HEK293 (cell line): ENCODE measurements at regions not wholly inside any gene's neighbourhood (a gene's known extent, or its start where the extent isn't known, plus 50 kb on each side); places are given as distances from the start of the nearest gene placed in this dataset.

Experiments
- CTCF ChIA-PET: fragments of 350-600 bp; formaldehyde crosslinking; extraction: SDS; loops from one replicate; lab custom pipeline; 2021; ENCODE audit warnings: antibody characterized with exemption; lab: Yijun Ruan, JAX
- POLR2A ChIA-PET: fragments of 300-600 bp; formaldehyde crosslinking; extraction: SDS; loops from one replicate; lab custom pipeline; 2020; ENCODE audit warnings: antibody characterized with exemption, inconsistent platforms; lab: Yijun Ruan, JAX
- H3K27ac ChIP-seq: fragments of 200-500 bp; sonication (Bioruptor generic); 2 replicates; pipeline ENCODE4 v1.5.1; 2014; ENCODE audit warnings: low read depth, low read length, control low read depth, inconsistent platforms; ENCODE audit errors: extremely low read depth
- H3K36me3 ChIP-seq, 2 experiments: fragments of 200-500 bp in 1 of 2; sonication (Bioruptor generic) in 1 of 2; 1 replicate in 1 of 2; 2 replicates in 1 of 2; pipeline ENCODE4 v1.5.1; 2014 to 2017; ENCODE audit warnings: inconsistent platforms in 2 of 2, low read length in 2 of 2; ENCODE audit not compliant: control insufficient read depth in 2 of 2, insufficient read depth in 1 of 2
- H3K4me1 ChIP-seq: fragments of 200-500 bp; sonication (Bioruptor generic); 2 replicates; pipeline ENCODE4 v1.5.1; 2014; ENCODE audit warnings: mild to moderate bottlenecking, low read length, inconsistent platforms; ENCODE audit not compliant: control insufficient read depth, insufficient read depth
- H3K4me3 ChIP-seq: 2 replicates; pipeline ENCODE4 v1.5.1; 2011; ENCODE audit warnings: low read depth, mild to moderate bottlenecking, control low read depth, low read length, moderate library complexity
- H3K9me3 ChIP-seq: fragments of 200-500 bp; sonication (Bioruptor generic); 2 replicates; pipeline ENCODE4 v1.5.1; 2014; ENCODE audit warnings: low read depth, low read length, inconsistent platforms; ENCODE audit not compliant: control insufficient read depth, insufficient read depth
- FEZF1 ChIP-seq: fragments of 450-650 bp; formaldehyde crosslinking; IDR thresholded peaks from 2 replicates; pipeline ENCODE4 v1.5.1; 2016; ENCODE audit warnings: missing biosample characterization, missing genetic modification characterization
- GLI2 ChIP-seq: fragments of 450-650 bp; formaldehyde crosslinking; IDR thresholded peaks from 2 replicates; pipeline ENCODE4; 2017; ENCODE audit warnings: missing biosample characterization, missing genetic modification characterization, low read depth, borderline replicate concordance
- GLIS1 ChIP-seq: fragments of 450-650 bp; formaldehyde crosslinking; IDR thresholded peaks from 2 replicates; pipeline ENCODE4 v1.5.1; 2016; ENCODE audit warnings: missing biosample characterization, missing genetic modification characterization
- OSR2 ChIP-seq: fragments of 450-650 bp; formaldehyde crosslinking; IDR thresholded peaks from 2 replicates; pipeline ENCODE4 v1.5.1; 2016; ENCODE audit warnings: missing biosample characterization, missing genetic modification characterization
- PBX3 ChIP-seq: sonication (generic); formaldehyde crosslinking; IDR thresholded peaks from 2 replicates; pipeline ENCODE4 v1.8.1; 2022; ENCODE audit warnings: mild to moderate bottlenecking, moderate library complexity, missing genetic modification reagents
- PRDM10 ChIP-seq: fragments of 450-650 bp; formaldehyde crosslinking; IDR thresholded peaks from 2 replicates; pipeline ENCODE4 v1.5.1; 2016; ENCODE audit warnings: missing biosample characterization, missing genetic modification characterization
- PRDM6 ChIP-seq: fragments of 450-650 bp; formaldehyde crosslinking; IDR thresholded peaks from 2 replicates; pipeline ENCODE4 v1.5.1; 2017; ENCODE audit warnings: missing biosample characterization, missing genetic modification characterization
- ZBTB11 ChIP-seq: fragments of 450-650 bp; formaldehyde crosslinking; conservative IDR thresholded peaks from 2 replicates; pipeline ENCODE4 v1.5.1; 2016; ENCODE audit warnings: low read depth, missing biosample characterization, missing genetic modification characterization
- ZBTB21 ChIP-seq: fragments of 450-650 bp; formaldehyde crosslinking; IDR thresholded peaks from 2 replicates; pipeline ENCODE4 v1.5.1; 2017; ENCODE audit warnings: missing biosample characterization, missing genetic modification characterization
- ZBTB6 ChIP-seq: fragments of 450-650 bp; formaldehyde crosslinking; IDR thresholded peaks from 2 replicates; pipeline ENCODE4 v1.5.1; 2017; ENCODE audit warnings: missing biosample characterization, missing genetic modification characterization
- ZNF121 ChIP-seq: fragments of 450-650 bp; formaldehyde crosslinking; IDR thresholded peaks from 2 replicates; pipeline ENCODE4 v1.5.1; 2016; ENCODE audit warnings: missing biosample characterization, missing genetic modification characterization
- ZNF174 ChIP-seq: fragments of 450-650 bp; formaldehyde crosslinking; IDR thresholded peaks from 2 replicates; pipeline ENCODE4 v1.5.0; 2017; ENCODE audit warnings: missing biosample characterization, mild to moderate bottlenecking, missing genetic modification characterization
- ZNF18 ChIP-seq: fragments of 450-650 bp; formaldehyde crosslinking; IDR thresholded peaks from 2 replicates; pipeline ENCODE4 v1.5.1; 2016; ENCODE audit warnings: missing biosample characterization, missing genetic modification characterization
- ZNF280C ChIP-seq: fragments of 450-650 bp; formaldehyde crosslinking; IDR thresholded peaks from 2 replicates; pipeline ENCODE4 v1.5.1; 2016; ENCODE audit warnings: missing biosample characterization, missing genetic modification characterization
- ZNF341 ChIP-seq: fragments of 450-650 bp; formaldehyde crosslinking; IDR thresholded peaks from 2 replicates; pipeline ENCODE4; 2016; ENCODE audit warnings: low read depth, missing biosample characterization, missing genetic modification characterization
- ZNF391 ChIP-seq: fragments of 450-650 bp; formaldehyde crosslinking; IDR thresholded peaks from 2 replicates; pipeline ENCODE4 v1.5.1; 2016; ENCODE audit warnings: low read depth, missing biosample characterization, missing genetic modification characterization, borderline replicate concordance
- ZNF610 ChIP-seq: fragments of 450-650 bp; formaldehyde crosslinking; IDR thresholded peaks from 2 replicates; pipeline ENCODE4 v1.5.1; 2016; ENCODE audit warnings: missing biosample characterization, missing genetic modification characterization, borderline replicate concordance
- ZNF623 ChIP-seq: fragments of 450-650 bp; formaldehyde crosslinking; IDR thresholded peaks from 2 replicates; pipeline ENCODE4 v1.5.1; 2016; ENCODE audit warnings: missing biosample characterization, missing genetic modification characterization
- ZSCAN30 ChIP-seq: fragments of 450-650 bp; IDR thresholded peaks from 2 replicates; pipeline ENCODE4 v1.5.1; 2018; ENCODE audit warnings: missing biosample characterization, mild to moderate bottlenecking, missing genetic modification characterization, moderate library complexity

- peaks cover 6% of the 10 kb centered on the region; the same call in 1 of the 2 replicates for H3K4me1 ChIP-seq
- TF ChIP-seq FEZF1 (tag by site-specific recombination) (peak; percentile 57), PRDM6 (tag by site-specific recombination) (peak; percentile 23; the same call in 1 of the 2 replicates), OSR2 (peak; percentile 29; the same call in 1 of the 2 replicates), ZNF623 (tag by site-specific recombination) (no peak), ZNF121 (tag by site-specific recombination) (no peak), ZNF280C (no peak), GLIS1 (tag by site-specific recombination) (peak; percentile 75), ZBTB21 (0 out of 2 replicates have a peak, but pooled peaks have one; percentile 29), PRDM10 (tag by site-specific recombination) (0 out of 2 replicates have a peak, but pooled peaks have one; percentile 19)
- CTCF ChIA-PET = interaction anchor here (1.3 kb wide), 1 partner anchor 10 kb away, joined by 3 read pairs; no protein-coding TSS in a partner anchor
- H3K9me3 ChIP-seq = no peaks in the 10 kb centered on the region
- POLR2A ChIA-PET = interaction anchor here (0.6 to 0.9 kb wide), 2 partner anchors 26 to 490 kb away, joined by 4 to 8 read pairs; partner anchors contain the start of gene TLE4
- no peak overlapping the region for H3K4me3 ChIP-seq
- no peak overlapping the region for H3K27ac ChIP-seq
- H3K36me3 ChIP-seq = no peaks in the 10 kb centered on the region
Measured at GRCh38 chr9:80061940-80062339, 490.2 kb downstream of the TLE4 start.

- ChIA-PET CTCF (interaction anchor here (0.5 kb wide), 1 partner anchor 33 kb away, joined by 4 read pairs; no protein-coding TSS in a partner anchor), POLR2A (no interaction called here)
- Histone ChIP-seq H3K4me1 (no peaks in the 10 kb centered on the region), H3K9me3 (no peaks in the 10 kb centered on the region), H3K27ac (no peak overlapping the region), H3K36me3 (no peaks in the 10 kb centered on the region), H3K4me3 (no peak overlapping the region)
- TF ChIP-seq PBX3 (CRISPR knock-in tag) (no peak), ZNF610 (tag by site-specific recombination) (no peak), ZBTB6 (tag by site-specific recombination) (no peak), ZNF391 (tag by site-specific recombination) (no peak), ZSCAN30 (tag by site-specific recombination) (no peak), ZNF174 (tag by site-specific recombination) (no peak), GLI2 (no peak), ZNF341 (tag by site-specific recombination) (no peak), ZBTB11 (tag by site-specific recombination) (no peak), ZNF18 (tag by site-specific recombination) (no peak)
Measured at GRCh38 chr9:80061096-80061495, 489.3 kb downstream of the TLE4 start.
